Kidney (tissue), 13 donors: ENCODE measurements at regions not wholly inside any gene's neighbourhood (a gene's known extent, or its start where the extent isn't known, plus 50 kb on each side); places are given as distances from the start of the nearest gene placed in this dataset.

Source experiments
- DNase-seq, 5 donors: peaks; one replicate each; pipeline ENCODE4 v3.0.0-alpha.2; 2013 to 2020
- FAIRE-seq: peaks from 2 replicates; lab custom pipeline; 2012; peaks lifted over from hg19 to GRCh38; lab: Jason Lieb, UNC
- H3K27ac ChIP-seq, 2 donors: one replicate each; pipeline ENCODE4 v1.7.0; 2013; ENCODE audit warnings: low read depth in 2 of 2, low read length in 2 of 2, inconsistent platforms in 1 of 2
- H3K27me3 ChIP-seq: one replicate; pipeline ENCODE4 v1.7.1; 2013; ENCODE audit warnings: low read length, inconsistent platforms; ENCODE audit not compliant: control insufficient read depth, insufficient read depth
- H3K36me3 ChIP-seq, 3 donors: one replicate each; pipeline versions ENCODE4 v1.7.0 to v1.7.1; 2013; ENCODE audit warnings: low read length in 3 of 3, control low read depth in 1 of 3, inconsistent platforms in 1 of 3; ENCODE audit not compliant: insufficient read depth in 3 of 3, control insufficient read depth in 2 of 3
- H3K4me1 ChIP-seq, 3 donors: one replicate each; pipeline versions ENCODE4 v1.7.0 to v1.7.1; 2013; ENCODE audit warnings: low read length in 3 of 3, inconsistent platforms in 1 of 3, low read depth in 1 of 3; ENCODE audit not compliant: control insufficient read depth in 2 of 3, insufficient read depth in 2 of 3
- H3K4me3 ChIP-seq, 3 donors: one replicate each; pipeline versions ENCODE4 v1.7.0 to v1.8.1; 2013; ENCODE audit warnings: low read length in 3 of 3, control low read depth in 1 of 3, inconsistent platforms in 1 of 3
- H3K9ac ChIP-seq, 3 donors: one replicate each; pipeline versions ENCODE4 v1.7.0 to v1.7.1; 2013; ENCODE audit warnings: low read length in 3 of 3, control low read depth in 1 of 3, inconsistent platforms in 1 of 3
- H3K9me3 ChIP-seq, 3 donors: one replicate each; pipeline versions ENCODE4 v1.7.0 to v1.7.1; 2013; ENCODE audit warnings: low read length in 3 of 3, control low read depth in 1 of 3, inconsistent platforms in 1 of 3; ENCODE audit not compliant: control insufficient read depth in 2 of 3, insufficient read depth in 1 of 3
- intact Hi-C: fragments of 100-400 bp; cut with DNase I; formaldehyde crosslinking; loops from one replicate; pipeline ENCODE4 v1.11.1; 2022
- TF ChIP-seq, protein P1 (sequence below): IDR thresholded peaks from 3 replicates; pipeline ENCODE4 v1.5.1; 2012; ENCODE audit warnings: mild to moderate bottlenecking, moderate library complexity, borderline replicate concordance; ENCODE audit not compliant: insufficient read depth; ENCODE audit errors: extremely low read depth
- donor health status: control.
- donor health status: control.
- donor health status: control.
- donor health status: control.
- donor health status: control.
- donor health status: DM: yes; HTN: yes; CAD: no.
- donor health status: Normal renal cell carcinoma (clear cell type).

- FAIRE-seq (no peak), DNase-seq (no peak)
- TF ChIP-seq, protein P1, sequence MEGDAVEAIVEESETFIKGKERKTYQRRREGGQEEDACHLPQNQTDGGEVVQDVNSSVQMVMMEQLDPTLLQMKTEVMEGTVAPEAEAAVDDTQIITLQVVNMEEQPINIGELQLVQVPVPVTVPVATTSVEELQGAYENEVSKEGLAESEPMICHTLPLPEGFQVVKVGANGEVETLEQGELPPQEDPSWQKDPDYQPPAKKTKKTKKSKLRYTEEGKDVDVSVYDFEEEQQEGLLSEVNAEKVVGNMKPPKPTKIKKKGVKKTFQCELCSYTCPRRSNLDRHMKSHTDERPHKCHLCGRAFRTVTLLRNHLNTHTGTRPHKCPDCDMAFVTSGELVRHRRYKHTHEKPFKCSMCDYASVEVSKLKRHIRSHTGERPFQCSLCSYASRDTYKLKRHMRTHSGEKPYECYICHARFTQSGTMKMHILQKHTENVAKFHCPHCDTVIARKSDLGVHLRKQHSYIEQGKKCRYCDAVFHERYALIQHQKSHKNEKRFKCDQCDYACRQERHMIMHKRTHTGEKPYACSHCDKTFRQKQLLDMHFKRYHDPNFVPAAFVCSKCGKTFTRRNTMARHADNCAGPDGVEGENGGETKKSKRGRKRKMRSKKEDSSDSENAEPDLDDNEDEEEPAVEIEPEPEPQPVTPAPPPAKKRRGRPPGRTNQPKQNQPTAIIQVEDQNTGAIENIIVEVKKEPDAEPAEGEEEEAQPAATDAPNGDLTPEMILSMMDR = no peak
- H3K27ac ChIP-seq = no peak overlapping the region
- H3K27me3 ChIP-seq = no peaks in the 10 kb centered on the region
- no peak overlapping the region for H3K9ac ChIP-seq
- intact Hi-C loops = no loop called here
- no peaks in the 10 kb centered on the region for H3K4me1 ChIP-seq
- H3K9me3 ChIP-seq = no peaks in the 10 kb centered on the region
- no peaks in the 10 kb centered on the region for H3K36me3 ChIP-seq
- no peak overlapping the region for H3K4me3 ChIP-seq
These were observed 208.2 kb upstream of the INHBA start for GRCh38 chr7:41910940-41911600.

GRCh38 chr7:41907444-41907843, 204.6 kb upstream of the INHBA start:
- DNase-seq = no peak
- no peak overlapping the region for H3K4me3 ChIP-seq
- no peaks in the 10 kb centered on the region for H3K4me1 ChIP-seq
- no peak overlapping the region for H3K27ac ChIP-seq
- H3K9ac ChIP-seq = no peak overlapping the region
- no peaks in the 10 kb centered on the region for H3K9me3 ChIP-seq
- no peak for FAIRE-seq
- no peaks in the 10 kb centered on the region for H3K36me3 ChIP-seq
- intact Hi-C loops = no loop called here
- no peaks in the 10 kb centered on the region for H3K27me3 ChIP-seq
- TF ChIP-seq, protein P1 = no peak

GRCh38 chr7:41900532-41900931, 197.6 kb upstream of the INHBA start:
- Histone ChIP-seq H3K27ac (no peak overlapping the region), H3K4me1 (no peaks in the 10 kb centered on the region), H3K4me3 (no peak overlapping the region), H3K36me3 (no peaks in the 10 kb centered on the region), H3K9ac (no peak overlapping the region), H3K9me3 (no peaks in the 10 kb centered on the region), H3K27me3 (no peaks in the 10 kb centered on the region)
- FAIRE-seq = no peak
- intact Hi-C loops = no loop called here
- DNase-seq = no peak
- TF ChIP-seq, protein P1 = no peak
